ENCODE measurements at regions not wholly inside any gene's neighbourhood (a gene's known extent, or its start where the extent isn't known, plus 50 kb on each side); places are given as distances from the start of the nearest gene placed in this dataset.
"Not testable (repeated sequence)": the region's sequence is repeated elsewhere in the genome, so short reads cannot be mapped to it uniquely, and the experiment has no call there.

- H3K9me3 ChIP-seq (ENCODE audit: control extremely low read depth in 1 of 3, control insufficient read depth in 2 of 3, insufficient read depth in 1 of 3, low read length in 2 of 3), result peaks cover 0 to 5% (median 4%) of the 10 kb centered on the region in 3 donors
- H3K27ac ChIP-seq (ENCODE audit: low read length in 2 of 2), result no peak overlapping the region
- no peaks in the 10 kb centered on the region for H3K27me3 Mint-ChIP-seq
- no CpG with 5 or more reads among the region's 7 CpGs for WGBS (ENCODE audit: insufficient coverage)
- H3K4me3 ChIP-seq (ENCODE audit: control extremely low read depth in 1 of 5, extremely low read depth in 1 of 5, insufficient read depth in 1 of 5, low read depth in 2 of 5, low read length in 4 of 5), result no peak overlapping the region
- H3K4me2 ChIP-seq (replicated peaks; ENCODE audit: low read depth, low read length, poor library complexity, severe bottlenecking), result no peak overlapping the region
- no peak for TF ChIP-seq CTCF (IDR thresholded peaks at IDR 0.05)
- no peak for TF ChIP-seq EZH2 (IDR thresholded peaks at IDR 0.05; ENCODE audit: borderline replicate concordance, insufficient read depth, low read depth, low read length, poor library complexity, severe bottlenecking)
- H3K4me1 Mint-ChIP-seq, result peaks cover 5% of the 10 kb centered on the region
- no peak for ATAC-seq (ENCODE audit: low read depth)
- peaks cover 0 to 5% of the 10 kb centered on the region in 2 donors for H3K4me1 ChIP-seq (ENCODE audit: control insufficient read depth in 2 of 2, insufficient read depth in 2 of 2, low read length in 2 of 2)
- no peak overlapping the region for H3K4me3 Mint-ChIP-seq
- ChIA-PET POLR2A (no interaction called here), CTCF (no interaction called here)
- H3K79me2 ChIP-seq (ENCODE audit: control insufficient read depth, insufficient read depth, low read length), result no peaks in the 10 kb centered on the region
- H4K20me1 ChIP-seq (ENCODE audit: control insufficient read depth, insufficient read depth, low read length, poor library complexity, severe bottlenecking), result no peaks in the 10 kb centered on the region
- H3K36me3 ChIP-seq (replicated peaks in 1 of 2; ENCODE audit: control extremely low read depth in 1 of 2, control insufficient read depth in 1 of 2, extremely low read depth in 1 of 2, insufficient read depth in 2 of 2, low read length in 1 of 2), result no peaks in the 10 kb centered on the region
- H3K27me3 ChIP-seq (replicated peaks in 1 of 4; ENCODE audit: control extremely low read depth in 1 of 4, control insufficient read depth in 3 of 4, insufficient read depth in 4 of 4, low read length in 3 of 4), result no peaks in the 10 kb centered on the region
- no peak for DNase-seq
- no peak overlapping the region for H2AFZ ChIP-seq (ENCODE audit: insufficient read depth, low read depth, low read length, poor library complexity, severe bottlenecking)
- H3K27ac Mint-ChIP-seq, result no peak overlapping the region
- H3K9ac ChIP-seq (ENCODE audit: low read length), result no peak overlapping the region
- H3K9me3 Mint-ChIP-seq (ENCODE audit: insufficient read depth), result no peaks in the 10 kb centered on the region
- intact Hi-C loops (cut with micrococcal nuclease), result no loop called here
Observed at GRCh38 chrY:20643055-20643454, 67.5 kb downstream of the EIF1AY start.

GRCh38 chrY:20648265-20648664 lies 72.7 kb downstream of the EIF1AY start:
- H3K27ac Mint-ChIP-seq, result no peak overlapping the region
- H3K27me3 Mint-ChIP-seq, result no peaks in the 10 kb centered on the region
- TF ChIP-seq CTCF (IDR thresholded peaks at IDR 0.05) (no peak), EZH2 (IDR thresholded peaks at IDR 0.05; ENCODE audit: borderline replicate concordance, insufficient read depth, low read depth, low read length, poor library complexity, severe bottlenecking) (no peak)

GRCh38 chrY:20648891-20649290 lies 73.3 kb downstream of the EIF1AY start:
- CTCF ChIA-PET, result interaction anchor here (0.8 to 1.5 kb wide), 3 partner anchors 8 to 91 kb away, joined by 3 to 8 read pairs (median 4); no protein-coding TSS in a partner anchor
- DNase-seq; H2AFZ ChIP-seq (ENCODE audit: insufficient read depth, low read depth, low read length, poor library complexity, severe bottlenecking); H3K4me1 ChIP-seq (ENCODE audit: control insufficient read depth in 2 of 2, insufficient read depth in 2 of 2, low read length in 2 of 2); H3K27me3 ChIP-seq (replicated peaks in 1 of 4; ENCODE audit: control extremely low read depth in 1 of 4, control insufficient read depth in 3 of 4, insufficient read depth in 4 of 4, low read length in 3 of 4); H3K9me3 Mint-ChIP-seq (ENCODE audit: insufficient read depth); H3K9ac ChIP-seq (ENCODE audit: low read length); H3K27ac Mint-ChIP-seq; H3K9me3 ChIP-seq (ENCODE audit: control extremely low read depth in 1 of 3, control insufficient read depth in 2 of 3, insufficient read depth in 1 of 3, low read length in 2 of 3); H4K20me1 ChIP-seq (ENCODE audit: control insufficient read depth, insufficient read depth, low read length, poor library complexity, severe bottlenecking); H3K4me2 ChIP-seq (replicated peaks; ENCODE audit: low read depth, low read length, poor library complexity, severe bottlenecking); H3K36me3 ChIP-seq (replicated peaks in 1 of 2; ENCODE audit: control extremely low read depth in 1 of 2, control insufficient read depth in 1 of 2, extremely low read depth in 1 of 2, insufficient read depth in 2 of 2, low read length in 1 of 2); POLR2A ChIA-PET; H3K79me2 ChIP-seq (ENCODE audit: control insufficient read depth, insufficient read depth, low read length); H3K4me1 Mint-ChIP-seq; H3K27me3 Mint-ChIP-seq; H3K4me3 ChIP-seq (ENCODE audit: control extremely low read depth in 1 of 5, extremely low read depth in 1 of 5, insufficient read depth in 1 of 5, low read depth in 2 of 5, low read length in 4 of 5); H3K27ac ChIP-seq (ENCODE audit: low read length in 2 of 2); H3K4me3 Mint-ChIP-seq; ATAC-seq (ENCODE audit: low read depth): not testable (repeated sequence)
- intact Hi-C loops (cut with micrococcal nuclease), result loop anchor here (2.0 kb wide), 1 partner anchor 92 kb away; no protein-coding TSS in a partner anchor
- no CpG with 5 or more reads among the region's 1 CpG for WGBS (ENCODE audit: insufficient coverage)

More at GRCh38 chrY:20648265-20648664, 72.7 kb downstream of the EIF1AY start:
- DNase-seq (no peak), ATAC-seq (ENCODE audit: low read depth) (no peak)
- Histone ChIP-seq H3K36me3 (replicated peaks in 1 of 2; ENCODE audit: control extremely low read depth in 1 of 2, control insufficient read depth in 1 of 2, extremely low read depth in 1 of 2, insufficient read depth in 2 of 2, low read length in 1 of 2) (no peaks in the 10 kb centered on the region), H3K79me2 (ENCODE audit: control insufficient read depth, insufficient read depth, low read length) (no peaks in the 10 kb centered on the region), H3K4me3 (ENCODE audit: control extremely low read depth in 1 of 5, extremely low read depth in 1 of 5, insufficient read depth in 1 of 5, low read depth in 2 of 5, low read length in 4 of 5) (no peak overlapping the region), H4K20me1 (ENCODE audit: control insufficient read depth, insufficient read depth, low read length, poor library complexity, severe bottlenecking) (no peaks in the 10 kb centered on the region), H3K27me3 (replicated peaks in 1 of 4; ENCODE audit: control extremely low read depth in 1 of 4, control insufficient read depth in 3 of 4, insufficient read depth in 4 of 4, low read length in 3 of 4) (no peaks in the 10 kb centered on the region), H2AFZ (ENCODE audit: insufficient read depth, low read depth, low read length, poor library complexity, severe bottlenecking) (no peak overlapping the region), H3K4me1 (ENCODE audit: control insufficient read depth in 2 of 2, insufficient read depth in 2 of 2, low read length in 2 of 2) (peaks cover 0 to 5% of the 10 kb centered on the region in 2 donors), H3K9me3 (ENCODE audit: control extremely low read depth in 1 of 3, control insufficient read depth in 2 of 3, insufficient read depth in 1 of 3, low read length in 2 of 3) (no peaks in the 10 kb centered on the region), H3K27ac (ENCODE audit: low read length in 2 of 2) (no peak overlapping the region), H3K9ac (ENCODE audit: low read length) (no peak overlapping the region), H3K4me2 (replicated peaks; ENCODE audit: low read depth, low read length, poor library complexity, severe bottlenecking) (no peak overlapping the region)
- POLR2A ChIA-PET, result no interaction called here
- CTCF ChIA-PET, result interaction anchor here (0.8 to 1.5 kb wide), 3 partner anchors 9 to 92 kb away, joined by 3 to 8 read pairs (median 4); no protein-coding TSS in a partner anchor
- Mint-ChIP-seq H3K4me1 (peaks cover 6% of the 10 kb centered on the region), H3K9me3 (ENCODE audit: insufficient read depth) (no peaks in the 10 kb centered on the region), H3K4me3 (no peak overlapping the region)
- 94% methylated on average over 2 of the region's 5 CpGs for WGBS (ENCODE audit: insufficient coverage)
- intact Hi-C loops (cut with micrococcal nuclease), result loop anchor here (2.0 kb wide), 1 partner anchor 93 kb away; no protein-coding TSS in a partner anchor

Data from B cell (primary cell).